SK-N-MC (cell line): ENCODE measurements at regions not wholly inside any gene's neighbourhood (a gene's known extent, or its start where the extent isn't known, plus 50 kb on each side); places are given as distances from the start of the nearest gene placed in this dataset.

Source experiments
- DNase-seq: peaks from one replicate; pipeline ENCODE4 v3.0.0-alpha.2; 2011; ENCODE audit warnings: low read depth, low spot score
- H3K27ac ChIP-seq: fragments of 200-600 bp; sonication (generic); 2 replicates; pipeline ENCODE4 v1.5.1; 2016; ENCODE audit warnings: mixed run types
- H3K36me3 ChIP-seq: fragments of 200-600 bp; sonication (generic); 2 replicates; pipeline ENCODE4 v1.6.1; 2017; ENCODE audit warnings: antibody characterized with exemption, low read length, mixed read lengths; ENCODE audit not compliant: insufficient read depth
- H3K4me3 ChIP-seq: fragments of 200-600 bp; sonication (generic); 2 replicates; pipeline ENCODE4 v1.5.1; 2016
- H3K9ac ChIP-seq: fragments of 200-600 bp; sonication (generic); 2 replicates; pipeline ENCODE4 v1.8.0; 2017; ENCODE audit warnings: mixed run types, mixed read lengths; ENCODE audit not compliant: insufficient read length
- H3K9me3 ChIP-seq: fragments of 200-600 bp; sonication (generic); 2 replicates; pipeline ENCODE4 v1.6.1; 2017; ENCODE audit warnings: low read depth, mild to moderate bottlenecking, antibody characterized with exemption, low read length, moderate library complexity, mixed read lengths
- EZH2 ChIP-seq: fragments of 200-600 bp; sonication (generic); IDR thresholded peaks from one replicate; pipeline ENCODE4 v1.6.1; 2017; ENCODE audit warnings: antibody characterized with exemption
- FOXP2 ChIP-seq: optimal IDR thresholded peaks from 2 replicates; pipeline ENCODE3; 2011; ENCODE audit warnings: mild to moderate bottlenecking, moderate library complexity; ENCODE audit not compliant: insufficient read depth; ENCODE audit errors: extremely low read length, control extremely low read depth
- POLR2AphosphoS5 ChIP-seq: IDR thresholded peaks from 2 replicates; pipeline ENCODE4 v1.6.1; 2012; ENCODE audit warnings: mild to moderate bottlenecking, low read depth, low read length, borderline replicate concordance

DNA sequence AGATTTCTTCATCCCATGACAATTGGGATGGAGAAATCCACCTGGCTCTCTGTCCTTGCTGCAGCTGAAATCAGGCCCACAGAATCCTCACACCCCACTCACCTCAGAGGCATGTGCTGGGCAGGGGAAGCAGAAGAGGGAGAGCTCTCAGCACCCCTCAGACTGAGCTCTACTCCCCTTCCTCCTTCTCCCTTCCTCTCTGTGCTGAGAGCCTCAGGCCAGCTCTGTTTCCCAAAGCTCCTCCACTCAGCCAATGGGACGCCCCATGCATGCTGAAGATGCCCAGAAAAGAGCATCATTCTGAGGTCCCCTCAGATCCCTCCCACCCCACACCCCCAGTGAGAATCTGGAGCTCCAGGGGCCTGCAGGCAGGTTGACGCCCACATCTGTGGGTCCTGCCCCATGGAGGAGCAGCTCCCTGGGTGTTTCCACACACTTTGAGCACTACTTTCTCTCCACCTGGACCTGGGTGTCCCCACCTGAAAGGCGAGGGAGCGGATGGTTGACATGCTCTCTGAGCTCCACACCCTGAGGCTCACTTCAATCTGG is 637.7 kb upstream of the ID2 start:
- H3K9ac ChIP-seq, result no peak overlapping the region
- no peaks in the 10 kb centered on the region for H3K9me3 ChIP-seq
- TF ChIP-seq FOXP2 (no peak), POLR2AphosphoS5 (no peak), EZH2 (no peak)
- no peaks in the 10 kb centered on the region for H3K36me3 ChIP-seq
- no peak overlapping the region for H3K27ac ChIP-seq
- no peak overlapping the region for H3K4me3 ChIP-seq
- no peak for DNase-seq

DNA sequence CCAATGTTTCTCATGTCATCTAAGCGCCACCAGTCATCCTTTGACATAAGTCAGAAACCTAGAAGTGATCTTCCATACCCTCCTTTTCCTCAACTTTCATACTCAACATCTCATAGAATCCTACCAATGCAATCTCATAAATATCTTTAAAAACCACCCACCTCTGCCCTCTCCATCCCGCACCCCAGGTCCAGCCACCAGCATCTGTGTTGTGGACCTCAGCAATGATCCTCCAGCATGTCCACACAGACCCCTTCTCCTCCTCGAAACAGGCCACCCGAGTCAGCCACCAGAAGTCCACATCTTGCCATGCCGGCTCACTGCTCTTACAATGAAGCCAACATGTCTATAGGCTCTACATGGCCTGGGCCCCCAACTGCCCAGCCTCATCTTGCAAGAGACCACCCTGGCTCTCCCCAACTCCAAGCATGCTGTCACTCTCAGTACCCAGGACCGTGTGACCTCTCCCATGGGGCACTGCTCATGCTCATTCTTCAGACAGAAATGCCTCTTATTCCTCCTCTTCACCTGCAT is 636.7 kb upstream of the ID2 start:
- Histone ChIP-seq H3K36me3 (no peaks in the 10 kb centered on the region), H3K9ac (no peak overlapping the region), H3K4me3 (no peak overlapping the region), H3K27ac (no peak overlapping the region), H3K9me3 (no peaks in the 10 kb centered on the region)
- TF ChIP-seq FOXP2, result no peak
- no peak for TF ChIP-seq EZH2
- no peak for TF ChIP-seq POLR2AphosphoS5
- DNase-seq, result no peak

DNA sequence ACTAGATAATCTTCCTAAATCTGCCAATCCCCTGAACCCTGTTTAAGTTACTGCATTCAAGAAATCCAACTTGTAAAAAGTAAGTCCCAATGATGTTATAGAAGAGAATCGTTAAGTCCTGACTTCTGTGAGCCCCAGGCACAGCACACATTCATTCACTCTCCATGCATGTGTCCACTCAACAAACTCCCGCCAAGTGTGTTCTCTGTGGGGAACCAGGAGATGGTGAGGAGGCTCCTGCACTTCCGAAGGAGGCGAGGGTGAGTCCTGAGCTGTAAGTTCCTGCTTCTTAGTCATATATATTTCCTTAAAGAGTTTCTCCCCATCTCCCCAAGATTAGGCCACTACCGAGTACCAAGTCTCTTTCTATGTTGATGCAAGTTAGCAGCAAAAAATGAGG is 635.0 kb upstream of the ID2 start:
- DNase-seq, result no peak
- TF ChIP-seq EZH2 (no peak), FOXP2 (no peak), POLR2AphosphoS5 (no peak)

DNA sequence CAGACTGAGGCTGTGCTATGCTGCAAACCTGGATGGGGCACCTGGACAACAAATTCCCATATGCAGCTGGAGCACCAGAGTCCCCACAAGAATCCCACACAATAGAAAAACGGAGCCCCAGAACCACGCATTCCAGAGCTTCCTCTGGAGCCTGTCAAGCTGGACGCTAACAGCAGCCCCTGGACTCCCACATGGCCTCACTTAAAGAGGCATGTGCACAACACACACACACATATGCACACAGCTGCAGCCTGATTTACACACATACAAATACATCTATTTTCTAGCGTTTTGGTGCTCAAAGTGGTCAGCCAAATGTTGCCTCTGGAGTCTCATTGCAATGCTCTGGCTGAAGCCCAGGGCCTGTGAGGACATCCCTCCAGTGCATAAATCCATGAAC is 632.7 kb upstream of the ID2 start:
- no peak for TF ChIP-seq FOXP2
- no peak for TF ChIP-seq EZH2
- no peak for TF ChIP-seq POLR2AphosphoS5
- no peak for DNase-seq

More for the DNA sequence above, 635.0 kb upstream of the ID2 start:
- H3K27ac ChIP-seq, result no peak overlapping the region
- H3K9ac ChIP-seq, result no peak overlapping the region
- H3K9me3 ChIP-seq, result no peaks in the 10 kb centered on the region
- no peak overlapping the region for H3K4me3 ChIP-seq
- no peaks in the 10 kb centered on the region for H3K36me3 ChIP-seq

DNA sequence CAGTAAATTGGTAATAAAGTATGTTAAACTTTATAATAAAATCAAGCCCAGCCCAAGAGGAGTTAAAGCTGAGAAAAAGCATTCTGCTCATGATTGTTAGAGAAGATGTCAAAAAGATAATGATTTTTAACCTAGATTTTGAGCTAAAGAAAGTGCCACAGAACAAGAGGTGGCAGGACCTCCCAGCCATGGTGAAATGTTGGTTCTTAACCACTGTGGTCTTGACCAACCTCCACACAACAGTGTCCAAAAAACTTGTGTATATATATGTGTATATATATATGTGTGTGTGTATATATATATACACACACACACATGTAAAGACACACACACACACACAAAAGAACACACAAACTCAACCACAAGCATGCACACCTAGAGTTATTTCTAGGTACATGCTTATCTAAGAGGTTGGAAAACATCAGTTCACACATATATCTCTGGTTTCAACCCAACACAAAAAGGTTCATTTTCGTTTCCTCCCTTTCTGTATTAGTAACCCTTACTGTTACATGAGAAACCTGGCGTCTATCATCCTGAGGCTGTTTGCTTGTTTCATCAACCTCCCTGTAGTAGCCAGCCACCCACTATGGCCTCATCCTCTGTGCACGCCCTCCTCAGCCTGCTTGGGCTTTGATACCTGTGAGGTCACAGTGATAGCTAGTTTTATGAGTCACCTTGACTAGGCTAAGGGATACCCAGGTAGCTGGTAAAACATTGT is 631.8 kb upstream of the ID2 start:
- no peaks in the 10 kb centered on the region for H3K36me3 ChIP-seq
- DNase-seq, result no peak
- no peak overlapping the region for H3K9ac ChIP-seq
- no peaks in the 10 kb centered on the region for H3K9me3 ChIP-seq
- H3K27ac ChIP-seq, result no peak overlapping the region
- no peak overlapping the region for H3K4me3 ChIP-seq
- no peak for TF ChIP-seq FOXP2
- TF ChIP-seq POLR2AphosphoS5, result no peak
- TF ChIP-seq EZH2, result no peak

More for the DNA sequence above, 632.7 kb upstream of the ID2 start:
- Histone ChIP-seq H3K9me3 (no peaks in the 10 kb centered on the region), H3K4me3 (no peak overlapping the region), H3K9ac (no peak overlapping the region), H3K36me3 (no peaks in the 10 kb centered on the region), H3K27ac (no peak overlapping the region)

DNA sequence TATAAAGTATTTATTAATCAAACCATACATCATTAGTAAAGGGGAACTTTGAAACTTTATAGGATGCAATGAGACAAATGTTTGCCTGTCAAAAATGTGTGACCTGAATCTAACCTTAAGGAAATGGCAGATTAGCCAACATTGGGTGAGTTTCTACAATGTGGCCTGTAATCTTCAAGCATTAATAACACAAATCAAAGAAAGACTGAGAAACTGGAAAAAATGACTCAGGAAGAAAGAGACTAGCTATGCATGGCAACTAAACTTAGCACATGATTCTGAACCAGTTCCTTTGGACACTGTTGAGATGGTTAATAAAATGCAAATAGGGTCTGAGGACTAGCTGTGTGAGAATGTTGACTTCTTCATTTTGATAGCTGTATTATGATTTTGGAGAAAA is 628.6 kb upstream of the ID2 start:
- no peak for TF ChIP-seq FOXP2
- TF ChIP-seq EZH2, result no peak
- no peak for TF ChIP-seq POLR2AphosphoS5
- DNase-seq, result no peak
- no peak overlapping the region for H3K4me3 ChIP-seq
- H3K9ac ChIP-seq, result no peak overlapping the region
- H3K36me3 ChIP-seq, result no peaks in the 10 kb centered on the region
- no peak overlapping the region for H3K27ac ChIP-seq
- peaks cover 5% of the 10 kb centered on the region; the same call in 1 of the 2 replicates for H3K9me3 ChIP-seq

DNA sequence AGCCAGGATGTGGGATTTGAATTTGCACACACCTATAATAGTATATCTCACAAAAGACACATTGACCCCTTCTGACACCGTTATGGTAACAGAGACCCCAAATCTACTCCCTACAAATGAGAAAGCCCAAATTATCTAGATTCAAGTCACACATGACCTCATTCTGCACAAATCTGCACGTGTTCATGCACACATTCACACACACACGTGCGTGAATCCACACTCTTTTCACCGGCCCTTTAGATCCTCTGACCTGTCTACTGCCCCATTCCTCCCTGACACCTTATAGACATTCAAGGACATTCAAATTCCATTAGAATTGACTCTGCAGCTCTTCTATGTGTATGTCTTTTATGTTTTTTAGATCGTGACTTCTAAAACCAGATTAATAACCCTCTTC is 627.8 kb upstream of the ID2 start:
- Histone ChIP-seq H3K36me3 (no peaks in the 10 kb centered on the region), H3K9ac (no peak overlapping the region), H3K9me3 (peaks cover 5% of the 10 kb centered on the region; the same call in 1 of the 2 replicates), H3K27ac (no peak overlapping the region), H3K4me3 (no peak overlapping the region)
- TF ChIP-seq FOXP2 (no peak), POLR2AphosphoS5 (no peak), EZH2 (no peak)
- no peak for DNase-seq

DNA sequence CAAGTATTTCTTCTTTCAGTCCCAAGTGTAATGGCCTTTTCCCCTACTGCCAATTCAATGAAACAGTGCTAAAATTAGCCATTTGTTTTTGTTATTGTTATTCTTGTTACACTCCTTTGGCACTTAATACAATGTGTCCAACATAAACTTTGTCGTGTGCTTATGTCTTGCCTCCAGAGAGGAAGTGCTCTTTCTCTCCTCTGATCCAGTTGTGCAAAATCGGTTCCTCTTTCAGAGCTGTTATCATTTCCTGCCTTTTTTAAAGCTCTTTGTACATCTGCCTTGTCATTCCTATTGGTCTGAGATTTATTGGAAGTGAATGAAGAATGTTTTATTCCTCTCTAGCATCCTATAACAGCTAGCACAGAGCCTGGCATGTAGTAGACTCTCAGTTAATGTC is 623.2 kb upstream of the ID2 start:
- H3K4me3 ChIP-seq, result no peak overlapping the region
- H3K36me3 ChIP-seq, result no peaks in the 10 kb centered on the region
- H3K9me3 ChIP-seq, result peaks cover 5% of the 10 kb centered on the region; the same call in 1 of the 2 replicates
- no peak for DNase-seq
- no peak overlapping the region for H3K27ac ChIP-seq
- TF ChIP-seq POLR2AphosphoS5 (no peak), FOXP2 (no peak), EZH2 (no peak)
- no peak overlapping the region for H3K9ac ChIP-seq
